ENCODE measurements at regions not wholly inside any gene's neighbourhood (a gene's known extent, or its start where the extent isn't known, plus 50 kb on each side); places are given as distances from the start of the nearest gene placed in this dataset.
A peak's percentile ranks its signal among the peaks of the same experiment; 100 is the strongest.
"Not testable (repeated sequence)": the region's sequence is repeated elsewhere in the genome, so short reads cannot be mapped to it uniquely, and the experiment has no call there.

GRCh38 chr20:40634891-40635290, 54.1 kb downstream of the MAFB start:
- FAIRE-seq = no peak
- DNase-seq (ENCODE audit: low spot score in 2 of 2) = no peak

GRCh38 chr20:40633123-40633850, 55.7 kb downstream of the MAFB start:
- no peak for DNase-seq (ENCODE audit: low spot score in 2 of 2)
- no peak for FAIRE-seq

- no peak for FAIRE-seq
- DNase-seq (ENCODE audit: low spot score in 2 of 2) = no peak
These were observed 56.6 kb downstream of the MAFB start for GRCh38 chr20:40632346-40632976.

- no peak for DNase-seq (ENCODE audit: low spot score in 2 of 2)
- no peak for FAIRE-seq
These were observed 57.9 kb downstream of the MAFB start for GRCh38 chr20:40631119-40631631.

- DNase-seq (ENCODE audit: low spot score in 2 of 2) = no peak
- FAIRE-seq = no peak
These were observed 58.3 kb downstream of the MAFB start for GRCh38 chr20:40630713-40631112.

- DNase-seq (ENCODE audit: low spot score in 2 of 2) (no peak), FAIRE-seq (no peak)
These were observed 58.9 kb downstream of the MAFB start for GRCh38 chr20:40630099-40630498.

GRCh38 chr20:40628877-40629276, 60.2 kb downstream of the MAFB start:
- DNase-seq (ENCODE audit: low spot score in 2 of 2) (no peak), FAIRE-seq (no peak)

- not testable (repeated sequence) for DNase-seq (ENCODE audit: low spot score in 2 of 2); FAIRE-seq
These were observed 70.0 kb downstream of the MAFB start for GRCh38 chr20:40619053-40619452.

GRCh38 chr20:40617594-40617993, 71.4 kb downstream of the MAFB start:
- DNase-seq (ENCODE audit: low spot score in 2 of 2) = no peak
- FAIRE-seq = no peak

GRCh38 chr20:40612837-40613236, 76.2 kb downstream of the MAFB start:
- DNase-seq (ENCODE audit: low spot score in 2 of 2) = no peak
- no peak for FAIRE-seq

GRCh38 chr20:40612247-40612646, 76.8 kb downstream of the MAFB start:
- FAIRE-seq = peak; percentile 15

GRCh38 chr20:40610730-40611129, 78.3 kb downstream of the MAFB start:
- FAIRE-seq (no peak), DNase-seq (ENCODE audit: low spot score in 2 of 2) (no peak)

More at GRCh38 chr20:40612247-40612646, 76.8 kb downstream of the MAFB start:
- no peak for DNase-seq (ENCODE audit: low spot score in 2 of 2)

GRCh38 chr20:40607927-40608326, 81.1 kb downstream of the MAFB start:
- no peak for FAIRE-seq

GRCh38 chr20:40606660-40607059, 82.4 kb downstream of the MAFB start:
- FAIRE-seq (no peak), DNase-seq (ENCODE audit: low spot score in 2 of 2) (no peak)

More at GRCh38 chr20:40607927-40608326, 81.1 kb downstream of the MAFB start:
- no peak for DNase-seq (ENCODE audit: low spot score in 2 of 2)

GRCh38 chr20:40606237-40606636, 82.8 kb downstream of the MAFB start:
- DNase-seq (ENCODE audit: low spot score in 2 of 2) (no peak), FAIRE-seq (no peak)

- DNase-seq (ENCODE audit: low spot score in 2 of 2) (no peak), FAIRE-seq (no peak)
These were observed 84.6 kb downstream of the MAFB start for GRCh38 chr20:40604416-40604815.

- FAIRE-seq = no peak
- DNase-seq (ENCODE audit: low spot score in 2 of 2) = no peak
These were observed 85.9 kb downstream of the MAFB start for GRCh38 chr20:40603057-40603651.

GRCh38 chr20:40602381-40602780, 86.7 kb downstream of the MAFB start:
- DNase-seq (ENCODE audit: low spot score in 2 of 2) (no peak), FAIRE-seq (no peak)

- no peak for FAIRE-seq
- no peak for DNase-seq (ENCODE audit: low spot score in 2 of 2)
These were observed 88.4 kb downstream of the MAFB start for GRCh38 chr20:40600441-40601219.

- FAIRE-seq (no peak), DNase-seq (ENCODE audit: low spot score in 2 of 2) (no peak)
These were observed 89.0 kb downstream of the MAFB start for GRCh38 chr20:40599987-40600386.

- DNase-seq (ENCODE audit: low spot score in 2 of 2) (no peak), FAIRE-seq (no peak)
These were observed 96.1 kb downstream of the MAFB start for GRCh38 chr20:40592941-40593340.
